Amniotic stem cell (primary cell): ENCODE measurements at regions not wholly inside any gene's neighbourhood (a gene's known extent, or its start where the extent isn't known, plus 50 kb on each side); places are given as distances from the start of the nearest gene placed in this dataset.

ENCODE experiments used
- DNase-seq: peaks from one replicate; lab custom pipeline; 2025; lab: John Stamatoyannopoulos, UW

- no peak for DNase-seq
Measured at GRCh38 chr10:2020836-2021235, 283.5 kb upstream of the ADARB2 start.

- no peak for DNase-seq
Measured at GRCh38 chr10:2019803-2020202, 282.5 kb upstream of the ADARB2 start.

- DNase-seq = no peak
Measured at GRCh38 chr10:2019281-2019680, 282.0 kb upstream of the ADARB2 start.

- DNase-seq = no peak
Measured at GRCh38 chr10:2014541-2014940, 277.2 kb upstream of the ADARB2 start.

- no peak for DNase-seq
Measured at GRCh38 chr10:2012209-2012608, 274.9 kb upstream of the ADARB2 start.

- DNase-seq = no peak
Measured at GRCh38 chr10:2011106-2011716, 273.9 kb upstream of the ADARB2 start.

GRCh38 chr10:2005546-2005945, 268.2 kb upstream of the ADARB2 start:
- DNase-seq = no peak

- DNase-seq = no peak
Measured at GRCh38 chr10:1992930-1993329, 255.6 kb upstream of the ADARB2 start.

GRCh38 chr10:1989090-1989489, 251.8 kb upstream of the ADARB2 start:
- DNase-seq = no peak

- no peak for DNase-seq
Measured at GRCh38 chr10:1981976-1982375, 244.7 kb upstream of the ADARB2 start.

GRCh38 chr10:1980459-1980858, 243.1 kb upstream of the ADARB2 start:
- DNase-seq = no peak

- no peak for DNase-seq
Measured at GRCh38 chr10:1978584-1978983, 241.3 kb upstream of the ADARB2 start.

- no peak for DNase-seq
Measured at GRCh38 chr10:1977461-1977860, 240.1 kb upstream of the ADARB2 start.

- DNase-seq = no peak
Measured at GRCh38 chr10:1972406-1972805, 235.1 kb upstream of the ADARB2 start.

GRCh38 chr10:1968257-1969033, 231.1 kb upstream of the ADARB2 start:
- no peak for DNase-seq

- DNase-seq = no peak
Measured at GRCh38 chr10:1966712-1967376, 229.5 kb upstream of the ADARB2 start.

GRCh38 chr10:1964476-1964875, 227.2 kb upstream of the ADARB2 start:
- DNase-seq = no peak

- DNase-seq = no peak
Measured at GRCh38 chr10:1963341-1963740, 226.0 kb upstream of the ADARB2 start.

GRCh38 chr10:1961989-1962388, 224.7 kb upstream of the ADARB2 start:
- DNase-seq = no peak

GRCh38 chr10:1960982-1961381, 223.7 kb upstream of the ADARB2 start:
- DNase-seq = no peak

GRCh38 chr10:1957057-1957456, 219.7 kb upstream of the ADARB2 start:
- DNase-seq = no peak

- DNase-seq = no peak
Measured at GRCh38 chr10:1954300-1954699, 217.0 kb upstream of the ADARB2 start.
